Parathyroid adenoma (tissue), 2 donors: ENCODE measurements at regions not wholly inside any gene's neighbourhood (a gene's known extent, or its start where the extent isn't known, plus 50 kb on each side); places are given as distances from the start of the nearest gene placed in this dataset.

Source experiments
- H2AFZ ChIP-seq: fragments of 300-600 bp; sonication (generic); one replicate; pipeline ENCODE4 v1.7.0; 2017; ENCODE audit warnings: antibody characterized with exemption, mild to moderate bottlenecking
- H3K27ac ChIP-seq: fragments of 300-600 bp; sonication (generic); one replicate; pipeline ENCODE4 v1.7.0; 2017
- H3K27me3 ChIP-seq: fragments of 300-600 bp; sonication (generic); one replicate; pipeline ENCODE4 v1.7.0; 2017; ENCODE audit warnings: low read length; ENCODE audit not compliant: control insufficient read depth, insufficient read depth
- H3K36me3 ChIP-seq: fragments of 300-600 bp; sonication (generic); one replicate; pipeline ENCODE4 v1.7.0; 2017; ENCODE audit warnings: low read length; ENCODE audit not compliant: control insufficient read depth, insufficient read depth
- H3K4me1 ChIP-seq: fragments of 300-600 bp; sonication (generic); one replicate; pipeline ENCODE4 v1.7.0; 2017; ENCODE audit warnings: control low read depth
- H3K4me2 ChIP-seq: fragments of 300-600 bp; sonication (generic); one replicate; pipeline ENCODE4 v1.7.0; 2017; ENCODE audit warnings: low read length
- H3K4me3 ChIP-seq: fragments of 300-600 bp; sonication (generic); one replicate; pipeline ENCODE4 v1.7.0; 2017; ENCODE audit warnings: low read depth, low read length
- H3K79me2 ChIP-seq: fragments of 300-600 bp; sonication (generic); one replicate; pipeline ENCODE4 v1.7.0; 2017; ENCODE audit warnings: control low read depth
- H3K9ac ChIP-seq: fragments of 300-600 bp; sonication (generic); one replicate; pipeline ENCODE4 v1.7.0; 2017; ENCODE audit warnings: mild to moderate bottlenecking
- H3K9me3 ChIP-seq: fragments of 300-600 bp; sonication (generic); one replicate; pipeline ENCODE4 v1.7.0; 2017; ENCODE audit warnings: low read length; ENCODE audit not compliant: control insufficient read depth
- CTCF ChIP-seq: fragments of 300-600 bp; sonication (generic); IDR thresholded peaks from one replicate; pipeline ENCODE4 v1.7.0; 2017; ENCODE audit warnings: antibody characterized with exemption, mild to moderate bottlenecking
- donor health status: primary hyperparathyroidism.

- Histone ChIP-seq H3K79me2 (no peaks in the 10 kb centered on the region), H3K4me3 (no peak overlapping the region), H3K27me3 (no peaks in the 10 kb centered on the region), H3K9ac (no peak overlapping the region), H3K9me3 (no peaks in the 10 kb centered on the region), H3K27ac (no peak overlapping the region), H3K4me1 (no peaks in the 10 kb centered on the region), H2AFZ (no peak overlapping the region), H3K4me2 (no peak overlapping the region), H3K36me3 (no peaks in the 10 kb centered on the region)
- no peak for TF ChIP-seq CTCF
Observed at GRCh38 chr2:12212841-12213597, 466.6 kb downstream of the LPIN1 start.

GRCh38 chr2:12217175-12217574 is 470.7 kb downstream of the LPIN1 start:
- no peak for TF ChIP-seq CTCF
- no peak overlapping the region for H3K4me2 ChIP-seq
- no peak overlapping the region for H3K9ac ChIP-seq
- H3K4me3 ChIP-seq: no peak overlapping the region
- no peaks in the 10 kb centered on the region for H3K4me1 ChIP-seq
- H3K9me3 ChIP-seq: no peaks in the 10 kb centered on the region
- H3K36me3 ChIP-seq: no peaks in the 10 kb centered on the region
- no peak overlapping the region for H3K27ac ChIP-seq
- no peaks in the 10 kb centered on the region for H3K27me3 ChIP-seq
- no peaks in the 10 kb centered on the region for H3K79me2 ChIP-seq
- no peak overlapping the region for H2AFZ ChIP-seq

GRCh38 chr2:12219761-12220160 is 473.3 kb downstream of the LPIN1 start:
- Histone ChIP-seq H2AFZ (no peak overlapping the region), H3K36me3 (no peaks in the 10 kb centered on the region), H3K9me3 (no peaks in the 10 kb centered on the region), H3K4me1 (no peaks in the 10 kb centered on the region), H3K79me2 (no peaks in the 10 kb centered on the region), H3K4me3 (no peak overlapping the region), H3K4me2 (no peak overlapping the region), H3K27me3 (no peaks in the 10 kb centered on the region), H3K9ac (no peak overlapping the region), H3K27ac (no peak overlapping the region)
- TF ChIP-seq CTCF: no peak

- Histone ChIP-seq H3K9ac (no peak overlapping the region), H3K79me2 (no peaks in the 10 kb centered on the region), H3K4me3 (no peak overlapping the region), H3K27me3 (no peaks in the 10 kb centered on the region), H3K27ac (no peak overlapping the region), H3K4me1 (no peaks in the 10 kb centered on the region), H2AFZ (no peak overlapping the region), H3K9me3 (no peaks in the 10 kb centered on the region), H3K36me3 (no peaks in the 10 kb centered on the region), H3K4me2 (no peak overlapping the region)
- no peak for TF ChIP-seq CTCF
Observed at GRCh38 chr2:12221584-12221983, 475.2 kb downstream of the LPIN1 start.

GRCh38 chr2:12222554-12222953 is 476.1 kb downstream of the LPIN1 start:
- no peak overlapping the region for H3K4me3 ChIP-seq
- H3K4me1 ChIP-seq: no peaks in the 10 kb centered on the region
- H3K9me3 ChIP-seq: no peaks in the 10 kb centered on the region
- no peak overlapping the region for H3K4me2 ChIP-seq
- H3K79me2 ChIP-seq: no peaks in the 10 kb centered on the region
- H3K9ac ChIP-seq: no peak overlapping the region
- no peaks in the 10 kb centered on the region for H3K27me3 ChIP-seq
- H3K36me3 ChIP-seq: no peaks in the 10 kb centered on the region
- no peak overlapping the region for H2AFZ ChIP-seq
- no peak for TF ChIP-seq CTCF
- H3K27ac ChIP-seq: no peak overlapping the region
